IgD-negative memory B cell (primary cell): ENCODE measurements at regions not wholly inside any gene's neighbourhood (a gene's known extent, or its start where the extent isn't known, plus 50 kb on each side); places are given as distances from the start of the nearest gene placed in this dataset.
"Not testable (repeated sequence)": the region's sequence is repeated elsewhere in the genome, so short reads cannot be mapped to it uniquely, and the experiment has no call there.

Source experiments
- H3K27ac Mint-ChIP-seq, 3 donors: one replicate each; pipeline ENCODE4 v1.8.0; 2020 to 2022; ENCODE audit warnings: mild to moderate bottlenecking in 3 of 3, mixed read lengths in 3 of 3, moderate library complexity in 1 of 3
- H3K27me3 Mint-ChIP-seq: one replicate; pipeline ENCODE4 v1.8.0; 2021; ENCODE audit warnings: mixed read lengths
- H3K36me3 Mint-ChIP-seq: one replicate; pipeline ENCODE4 v1.8.0; 2020; ENCODE audit warnings: mild to moderate bottlenecking, mixed read lengths
- H3K4me1 Mint-ChIP-seq, 3 donors: one replicate each; pipeline ENCODE4 v1.8.0; 2020 to 2022; ENCODE audit warnings: mixed read lengths in 3 of 3, mild to moderate bottlenecking in 1 of 3
- H3K4me3 Mint-ChIP-seq, 4 donors: one replicate each; pipeline ENCODE4 v1.8.0; 2020 to 2022; ENCODE audit warnings: mild to moderate bottlenecking in 4 of 4, mixed read lengths in 4 of 4, moderate library complexity in 3 of 4
- H3K9me3 Mint-ChIP-seq, 3 donors: one replicate each; pipeline ENCODE4 v1.8.0; 2020 to 2021; ENCODE audit warnings: mixed read lengths in 3 of 3, mild to moderate bottlenecking in 1 of 3

DNA sequence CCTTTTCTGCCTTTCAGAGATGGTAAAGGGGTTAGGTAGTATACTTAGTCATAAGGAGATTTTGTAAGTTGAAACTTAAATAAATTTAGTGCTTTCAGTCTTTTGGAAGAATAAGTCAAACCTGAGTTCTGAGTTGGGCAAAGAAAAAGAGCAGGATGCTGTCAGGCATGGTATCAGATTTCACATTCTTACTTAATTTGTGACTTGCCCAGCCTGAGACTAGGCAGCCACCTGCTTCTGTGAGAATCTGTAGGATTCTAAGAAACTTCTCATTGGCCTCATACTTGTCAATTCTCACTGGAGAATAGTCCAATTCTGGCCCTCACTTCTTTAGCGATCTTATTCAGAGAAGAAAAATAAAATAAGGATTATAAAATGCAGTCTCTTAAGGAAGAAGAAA lies 577.5 kb downstream of the DIPK2A start:
- H3K4me1 Mint-ChIP-seq = no peaks in the 10 kb centered on the region
- H3K36me3 Mint-ChIP-seq = no peaks in the 10 kb centered on the region
- no peaks in the 10 kb centered on the region for H3K27me3 Mint-ChIP-seq
- no peak overlapping the region for H3K4me3 Mint-ChIP-seq
- no peak overlapping the region for H3K27ac Mint-ChIP-seq
- no peaks in the 10 kb centered on the region for H3K9me3 Mint-ChIP-seq

DNA sequence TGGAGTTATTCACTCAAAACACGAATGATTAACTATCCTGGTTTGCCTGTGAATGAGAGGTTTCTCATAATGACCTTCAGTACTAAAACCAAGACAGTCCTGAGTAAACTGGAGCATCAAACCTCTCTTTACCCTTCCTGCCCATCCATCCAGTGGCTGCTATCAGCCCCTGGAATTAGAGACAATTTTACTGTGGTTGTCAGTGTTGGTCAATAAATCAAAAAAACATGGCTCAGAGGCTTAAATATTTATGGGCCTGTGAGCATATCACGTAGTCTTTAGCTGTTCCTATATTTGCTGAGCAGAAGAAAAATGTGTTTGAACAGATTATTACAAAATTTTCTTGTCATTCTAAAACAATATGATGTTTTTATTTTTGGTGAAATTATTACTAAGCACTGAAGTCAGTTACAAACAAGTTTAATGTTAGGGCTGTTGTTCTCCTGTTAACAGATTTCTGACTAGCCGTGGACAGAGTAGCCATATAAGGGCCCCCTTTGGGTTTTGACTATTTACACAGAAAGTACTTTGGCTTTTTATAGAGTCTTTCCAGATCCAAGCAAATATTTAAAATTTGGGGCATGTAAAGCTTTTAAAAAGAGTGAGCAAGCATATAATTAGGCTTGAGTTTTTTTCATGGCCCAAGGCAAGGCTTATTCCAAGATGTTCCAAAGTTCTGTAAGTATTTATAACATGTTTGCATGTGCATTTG lies 580.9 kb downstream of the DIPK2A start:
- no peaks in the 10 kb centered on the region for H3K4me1 Mint-ChIP-seq
- no peaks in the 10 kb centered on the region for H3K9me3 Mint-ChIP-seq
- no peak overlapping the region for H3K4me3 Mint-ChIP-seq
- H3K27ac Mint-ChIP-seq = no peak overlapping the region
- no peaks in the 10 kb centered on the region for H3K36me3 Mint-ChIP-seq
- H3K27me3 Mint-ChIP-seq = no peaks in the 10 kb centered on the region

DNA sequence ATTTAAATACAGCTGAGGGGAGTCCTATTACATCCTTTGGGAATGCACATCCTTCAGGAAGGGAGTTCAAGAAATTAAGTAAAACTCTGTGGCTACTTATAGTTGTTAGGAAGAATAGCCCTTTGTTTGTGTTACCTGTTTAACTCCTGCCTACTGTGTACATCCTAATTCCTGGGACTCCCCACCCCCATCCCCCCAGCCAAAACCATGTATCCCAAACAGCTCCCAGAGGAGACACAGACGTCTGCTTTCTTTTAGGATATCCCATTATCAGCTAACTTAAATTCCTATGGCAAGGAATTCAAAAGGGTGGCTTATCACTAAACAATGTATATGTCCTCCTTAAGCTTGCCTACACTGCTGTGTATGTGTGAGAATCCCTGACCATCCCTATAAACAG lies 581.7 kb downstream of the DIPK2A start:
- H3K4me3 Mint-ChIP-seq = no peak overlapping the region
- no peaks in the 10 kb centered on the region for H3K9me3 Mint-ChIP-seq

DNA sequence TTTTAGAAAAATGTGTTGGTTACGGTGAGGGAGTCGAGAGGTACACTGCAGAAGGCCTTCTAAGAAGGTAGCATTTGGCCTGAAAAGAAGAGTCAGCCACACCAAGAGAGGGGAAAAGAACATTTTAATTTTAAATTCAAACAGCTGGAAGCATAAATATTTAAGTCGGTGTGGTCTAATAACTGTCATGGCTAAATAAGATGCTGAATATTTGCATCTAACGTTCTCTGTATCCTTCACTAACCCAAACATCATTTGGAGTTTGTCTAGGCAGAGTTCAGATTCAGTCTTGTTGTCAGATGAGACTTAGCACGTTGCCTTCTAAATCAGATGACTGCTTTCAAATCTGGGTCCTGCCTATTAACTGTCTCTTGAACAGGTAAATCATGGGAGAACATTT lies 583.3 kb downstream of the DIPK2A start:
- H3K36me3 Mint-ChIP-seq = no peaks in the 10 kb centered on the region
- H3K27ac Mint-ChIP-seq = no peak overlapping the region
- no peaks in the 10 kb centered on the region for H3K27me3 Mint-ChIP-seq
- H3K4me1 Mint-ChIP-seq = no peaks in the 10 kb centered on the region
- no peak overlapping the region for H3K4me3 Mint-ChIP-seq
- H3K9me3 Mint-ChIP-seq = no peaks in the 10 kb centered on the region

More for the DNA sequence above, 581.7 kb downstream of the DIPK2A start:
- no peaks in the 10 kb centered on the region for H3K36me3 Mint-ChIP-seq
- H3K27ac Mint-ChIP-seq = no peak overlapping the region
- no peaks in the 10 kb centered on the region for H3K27me3 Mint-ChIP-seq
- H3K4me1 Mint-ChIP-seq = no peaks in the 10 kb centered on the region

DNA sequence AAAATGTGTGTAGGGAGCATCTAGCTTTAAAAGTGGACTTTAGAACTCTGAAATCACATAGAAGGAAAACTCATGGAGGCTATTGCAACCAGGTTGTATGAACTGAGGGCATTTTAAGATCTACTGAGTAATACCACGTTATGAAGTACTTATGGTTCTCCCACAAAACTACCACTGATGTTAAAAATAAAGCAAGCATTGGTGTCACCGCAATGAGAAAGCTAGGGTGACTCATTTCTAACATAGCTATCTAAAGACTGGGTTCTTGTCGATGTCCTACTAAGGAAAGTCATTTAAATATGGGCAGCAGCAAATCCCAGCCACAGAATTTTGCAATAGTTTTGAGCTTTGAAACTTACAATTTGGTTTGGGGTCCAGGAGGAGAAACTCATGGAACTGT lies 584.8 kb downstream of the DIPK2A start:
- Mint-ChIP-seq H3K36me3 (no peaks in the 10 kb centered on the region), H3K27me3 (no peaks in the 10 kb centered on the region), H3K9me3 (no peaks in the 10 kb centered on the region), H3K27ac (no peak overlapping the region), H3K4me3 (no peak overlapping the region), H3K4me1 (no peaks in the 10 kb centered on the region)

DNA sequence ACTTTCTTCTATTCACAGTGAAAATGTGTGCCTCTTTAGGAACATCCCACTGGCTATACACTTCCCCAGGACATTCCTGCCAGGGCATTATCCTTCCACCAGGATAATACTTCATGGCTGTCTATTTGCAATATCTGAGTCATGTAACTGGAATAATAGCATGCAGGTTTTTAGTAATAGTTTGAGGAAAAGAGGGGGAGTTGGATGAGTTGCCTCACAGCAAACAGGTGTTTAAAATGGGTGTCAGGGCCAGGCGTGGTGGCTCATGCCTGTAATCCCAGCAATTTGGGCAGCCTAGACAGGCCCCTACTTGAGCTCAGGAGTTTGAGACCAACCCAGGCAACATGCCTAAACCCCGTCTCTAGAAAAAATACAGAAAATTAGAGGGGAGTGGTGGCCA lies 585.9 kb downstream of the DIPK2A start:
- no peaks in the 10 kb centered on the region for H3K27me3 Mint-ChIP-seq
- H3K9me3 Mint-ChIP-seq = no peaks in the 10 kb centered on the region
- H3K27ac Mint-ChIP-seq = no peak overlapping the region
- H3K4me1 Mint-ChIP-seq = no peaks in the 10 kb centered on the region
- H3K36me3 Mint-ChIP-seq = no peaks in the 10 kb centered on the region
- no peak overlapping the region for H3K4me3 Mint-ChIP-seq

DNA sequence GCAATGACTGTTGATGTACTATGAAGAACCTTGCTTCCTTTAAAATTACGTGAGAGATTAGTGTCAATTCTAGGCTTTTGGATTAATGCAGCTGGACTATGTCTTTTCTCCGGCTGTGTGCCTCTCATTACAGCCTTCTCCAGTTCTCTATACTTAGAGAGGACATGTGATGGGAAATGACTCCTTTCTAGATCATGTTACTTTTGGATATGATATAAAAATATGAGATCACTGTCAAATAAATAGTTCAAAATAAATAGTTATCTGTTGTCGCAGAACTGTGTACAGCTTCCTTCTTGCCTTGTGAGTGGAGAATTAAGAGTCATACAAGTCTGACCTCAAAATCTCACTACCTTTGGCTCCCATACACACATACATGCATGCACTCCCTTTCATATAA lies 592.4 kb downstream of the DIPK2A start:
- H3K4me1 Mint-ChIP-seq = peaks cover 0 to 1% (median 0%) of the 10 kb centered on the region in 3 donors
- H3K9me3 Mint-ChIP-seq = peaks cover 2 to 4% (median 3%) of the 10 kb centered on the region in 3 donors
- no peak overlapping the region for H3K27ac Mint-ChIP-seq
- no peaks in the 10 kb centered on the region for H3K36me3 Mint-ChIP-seq
- H3K27me3 Mint-ChIP-seq = no peaks in the 10 kb centered on the region
- H3K4me3 Mint-ChIP-seq = no peak overlapping the region

DNA sequence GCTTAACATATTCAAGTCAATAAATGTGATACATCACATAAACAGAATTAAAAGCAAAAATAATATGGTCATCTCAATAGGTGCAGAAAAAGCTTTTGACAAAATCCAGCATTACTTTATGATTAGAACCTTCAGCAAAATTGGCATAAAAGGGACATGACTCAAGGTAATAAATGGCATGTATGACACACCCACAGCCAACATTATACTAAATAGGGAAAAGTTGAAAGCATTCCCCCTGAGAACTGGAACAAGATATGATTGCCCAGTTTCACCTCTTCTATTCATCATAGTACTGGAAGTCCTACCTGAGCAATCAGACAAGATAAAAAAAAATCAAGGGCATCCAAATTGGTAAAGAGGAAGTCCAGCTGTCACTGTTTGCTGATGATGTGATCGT lies 594.7 kb downstream of the DIPK2A start:
- H3K4me3 Mint-ChIP-seq = no peak overlapping the region
- no peak overlapping the region for H3K27ac Mint-ChIP-seq
- H3K36me3 Mint-ChIP-seq = no peaks in the 10 kb centered on the region
- H3K27me3 Mint-ChIP-seq = no peaks in the 10 kb centered on the region
- H3K9me3 Mint-ChIP-seq = peaks cover 2 to 4% (median 4%) of the 10 kb centered on the region in 3 donors
- H3K4me1 Mint-ChIP-seq = peaks cover 0 to 1% (median 0%) of the 10 kb centered on the region in 3 donors

DNA sequence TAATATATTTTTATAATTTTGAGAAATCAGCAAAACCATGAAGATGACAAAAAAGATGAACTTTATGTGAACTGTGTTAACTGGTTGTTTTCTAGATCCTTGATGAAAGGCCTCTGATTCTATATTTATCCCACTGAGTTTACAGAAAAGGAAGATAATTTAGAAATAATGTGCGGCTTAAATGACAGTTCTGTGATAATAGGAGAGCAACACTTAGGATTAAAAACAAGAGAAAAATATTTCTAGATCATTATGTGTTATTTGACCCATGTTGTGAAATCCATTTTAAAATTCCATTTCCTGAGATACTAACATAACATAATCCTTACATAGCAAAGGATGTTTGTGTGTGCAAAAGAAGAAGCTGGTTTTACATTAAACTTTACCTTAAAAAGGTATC lies 598.0 kb downstream of the DIPK2A start:
- Mint-ChIP-seq H3K27me3 (no peaks in the 10 kb centered on the region), H3K4me3 (no peak overlapping the region), H3K27ac (no peak overlapping the region), H3K9me3 (peaks cover 2 to 4% (median 4%) of the 10 kb centered on the region in 3 donors), H3K4me1 (peaks cover 0 to 1% (median 0%) of the 10 kb centered on the region in 3 donors), H3K36me3 (no peaks in the 10 kb centered on the region)

DNA sequence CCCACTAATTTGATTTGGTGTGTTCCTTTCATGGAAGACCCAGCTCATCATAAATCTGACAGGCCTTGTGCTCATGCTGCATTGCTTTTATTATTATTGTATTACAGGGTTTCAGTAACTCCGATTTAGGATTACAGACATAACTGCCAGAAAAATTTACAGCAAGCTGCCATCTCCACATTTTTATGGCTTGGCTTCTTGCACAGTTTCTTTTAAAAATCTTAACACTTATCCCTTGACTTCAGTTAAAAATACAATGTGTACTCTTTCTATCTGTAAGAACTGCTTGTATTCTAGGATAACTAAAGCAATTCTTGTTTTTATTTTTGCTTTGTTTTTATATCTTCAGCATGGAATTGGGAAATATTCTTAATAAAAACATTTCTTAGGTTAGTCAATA lies 612.2 kb downstream of the DIPK2A start:
- Mint-ChIP-seq H3K27ac (no peak overlapping the region), H3K27me3 (no peaks in the 10 kb centered on the region), H3K9me3 (peaks cover 0 to 5% (median 1%) of the 10 kb centered on the region in 3 donors), H3K4me1 (no peaks in the 10 kb centered on the region), H3K4me3 (no peak overlapping the region), H3K36me3 (peaks cover 2% of the 10 kb centered on the region)

DNA sequence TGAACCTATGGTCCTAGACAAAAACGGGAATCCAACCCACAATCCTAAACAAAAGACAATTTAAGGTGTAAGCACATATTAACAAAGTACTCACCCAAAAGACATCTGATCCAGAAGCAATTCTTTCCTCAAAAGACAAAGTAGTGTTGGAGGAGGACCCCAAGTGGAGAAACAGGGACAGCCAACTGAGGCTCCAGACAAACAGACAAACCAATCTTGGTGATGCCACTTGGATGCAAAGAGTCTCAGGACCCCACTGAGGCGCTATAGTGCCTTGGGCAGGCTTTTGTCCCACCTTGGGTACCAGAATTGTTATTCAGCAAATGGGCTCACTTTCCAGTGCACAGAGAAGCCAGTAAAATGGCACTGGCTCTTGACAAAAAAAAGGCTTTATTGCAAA lies 613.8 kb downstream of the DIPK2A start:
- peaks cover 0 to 5% (median 1%) of the 10 kb centered on the region in 3 donors for H3K9me3 Mint-ChIP-seq
- H3K36me3 Mint-ChIP-seq = peaks cover 2% of the 10 kb centered on the region
- no peaks in the 10 kb centered on the region for H3K4me1 Mint-ChIP-seq
- H3K27ac Mint-ChIP-seq = no peak overlapping the region
- no peak overlapping the region for H3K4me3 Mint-ChIP-seq
- no peaks in the 10 kb centered on the region for H3K27me3 Mint-ChIP-seq

DNA sequence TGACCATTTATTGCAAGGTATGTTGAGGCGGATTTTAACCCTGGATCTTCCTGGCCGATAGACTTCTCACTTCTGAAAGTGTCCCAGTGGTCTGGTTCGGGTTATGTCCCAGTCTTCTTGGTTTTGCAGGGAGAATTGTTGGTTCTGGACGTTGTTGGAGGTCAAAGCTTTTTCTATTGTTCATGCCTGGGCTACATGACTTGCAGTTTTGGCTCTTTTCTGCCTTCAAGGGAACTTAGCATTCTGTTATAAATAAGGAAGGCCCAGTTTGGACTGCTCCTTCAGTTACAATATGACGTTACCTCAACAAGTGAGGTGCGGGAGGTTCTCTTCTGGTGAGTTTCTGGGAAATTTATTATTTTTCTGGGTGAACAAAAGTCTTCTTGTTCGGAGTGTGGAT lies 614.3 kb downstream of the DIPK2A start:
- Mint-ChIP-seq H3K27ac (no peak overlapping the region), H3K36me3 (peaks cover 2% of the 10 kb centered on the region), H3K4me3 (no peak overlapping the region)

DNA sequence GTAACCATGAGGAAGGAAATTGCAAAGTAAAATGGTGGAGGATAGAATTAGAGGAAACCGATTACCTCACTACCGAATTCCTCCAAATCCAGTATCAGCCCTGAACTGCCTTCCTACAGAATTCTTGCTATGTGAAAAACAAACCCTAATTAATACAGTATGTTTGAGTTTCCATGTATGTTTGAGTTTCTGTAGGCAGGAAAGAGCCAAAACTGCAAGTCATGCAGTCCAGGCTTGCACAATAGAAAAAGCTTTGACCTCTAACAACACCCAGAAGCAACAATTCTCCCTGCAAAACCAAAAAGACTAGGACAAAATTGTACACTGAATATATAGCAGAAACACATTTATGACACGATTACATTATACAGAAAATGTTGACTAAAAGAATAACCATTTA lies 614.8 kb downstream of the DIPK2A start:
- Mint-ChIP-seq H3K4me1 (no peaks in the 10 kb centered on the region), H3K4me3 (peak overlapping the region in 1 of 4 donors; percentile 28), H3K27me3 (no peaks in the 10 kb centered on the region), H3K9me3 (peaks cover 0 to 5% (median 1%) of the 10 kb centered on the region in 3 donors), H3K27ac (no peak overlapping the region), H3K36me3 (peaks cover 2% of the 10 kb centered on the region)

More for the DNA sequence above, 614.3 kb downstream of the DIPK2A start:
- Mint-ChIP-seq H3K4me1 (no peaks in the 10 kb centered on the region), H3K27me3 (no peaks in the 10 kb centered on the region), H3K9me3 (peaks cover 0 to 5% (median 1%) of the 10 kb centered on the region in 3 donors)

DNA sequence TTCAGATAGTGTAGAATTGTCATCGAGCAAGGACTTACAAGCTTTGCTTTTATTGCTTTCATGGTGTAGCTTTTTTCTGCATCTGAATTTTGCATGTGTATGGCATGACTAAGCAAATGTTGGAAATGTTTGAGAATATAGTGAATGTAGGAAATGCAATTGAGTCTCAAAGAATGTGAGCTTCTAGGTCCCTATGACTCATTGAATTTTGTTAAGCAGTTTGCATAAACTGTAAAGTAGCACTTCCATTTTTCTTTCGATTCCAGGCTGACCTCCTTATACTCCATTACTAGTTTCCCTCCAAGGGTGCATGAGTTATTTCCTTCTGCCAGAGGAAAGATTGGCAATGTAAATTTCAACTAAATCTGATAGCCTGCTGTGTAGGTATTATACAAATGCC lies 619.2 kb downstream of the DIPK2A start:
- H3K4me1 Mint-ChIP-seq = no peaks in the 10 kb centered on the region
- no peaks in the 10 kb centered on the region for H3K27me3 Mint-ChIP-seq
- H3K9me3 Mint-ChIP-seq = no peaks in the 10 kb centered on the region
- no peaks in the 10 kb centered on the region for H3K36me3 Mint-ChIP-seq
- H3K27ac Mint-ChIP-seq = no peak overlapping the region
- H3K4me3 Mint-ChIP-seq = no peak overlapping the region

DNA sequence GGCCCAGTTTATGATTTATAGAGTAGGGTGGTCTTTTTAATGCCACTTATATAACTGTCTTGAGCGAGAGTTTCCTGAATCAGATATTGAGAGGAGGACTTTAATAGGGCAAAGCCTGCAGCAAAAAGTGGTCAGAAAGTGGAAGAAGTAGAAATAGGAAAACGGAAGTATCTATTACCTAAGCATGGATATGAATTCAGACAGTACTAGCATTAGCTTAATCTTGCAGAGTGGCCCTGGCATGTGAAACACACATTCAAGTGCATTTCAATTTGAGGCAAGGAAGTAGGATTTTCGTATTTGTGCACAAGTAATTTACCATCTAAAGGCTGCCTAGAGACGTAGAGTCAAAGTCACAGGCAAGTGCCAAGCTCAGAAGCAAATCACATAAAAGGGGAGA lies 622.3 kb downstream of the DIPK2A start:
- no peaks in the 10 kb centered on the region for H3K36me3 Mint-ChIP-seq
- no peaks in the 10 kb centered on the region for H3K27me3 Mint-ChIP-seq
- no peaks in the 10 kb centered on the region for H3K4me1 Mint-ChIP-seq
- no peak overlapping the region for H3K4me3 Mint-ChIP-seq
- no peak overlapping the region for H3K27ac Mint-ChIP-seq
- peaks cover 3 to 6% (median 3%) of the 10 kb centered on the region in 3 donors for H3K9me3 Mint-ChIP-seq

DNA sequence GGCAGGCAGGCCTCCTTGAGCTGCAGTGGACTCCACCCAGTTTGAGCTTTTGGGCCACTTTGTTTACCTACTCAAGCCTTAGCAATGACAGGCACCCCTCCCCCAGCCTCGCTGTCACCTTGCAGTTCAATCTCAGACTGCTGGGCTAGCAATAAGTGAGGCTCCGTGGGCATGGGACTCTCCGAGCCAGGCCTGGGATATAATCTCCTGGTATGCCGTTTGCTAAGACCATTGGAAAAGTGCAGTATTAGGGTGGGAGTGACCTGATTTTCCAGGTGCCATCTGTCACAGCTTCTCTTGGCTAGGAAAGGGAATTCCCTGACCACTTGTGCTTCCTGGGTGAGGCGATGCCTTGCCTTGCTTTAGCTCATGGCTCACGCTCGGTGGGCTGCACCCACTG lies 648.6 kb downstream of the DIPK2A start:
- H3K27me3 Mint-ChIP-seq, H3K9me3 Mint-ChIP-seq, H3K4me3 Mint-ChIP-seq, H3K4me1 Mint-ChIP-seq, H3K36me3 Mint-ChIP-seq, H3K27ac Mint-ChIP-seq: not testable (repeated sequence)
